ENCODE measurements at regions not wholly inside any gene's neighbourhood (a gene's known extent, or its start where the extent isn't known, plus 50 kb on each side); places are given as distances from the start of the nearest gene placed in this dataset.

DNA sequence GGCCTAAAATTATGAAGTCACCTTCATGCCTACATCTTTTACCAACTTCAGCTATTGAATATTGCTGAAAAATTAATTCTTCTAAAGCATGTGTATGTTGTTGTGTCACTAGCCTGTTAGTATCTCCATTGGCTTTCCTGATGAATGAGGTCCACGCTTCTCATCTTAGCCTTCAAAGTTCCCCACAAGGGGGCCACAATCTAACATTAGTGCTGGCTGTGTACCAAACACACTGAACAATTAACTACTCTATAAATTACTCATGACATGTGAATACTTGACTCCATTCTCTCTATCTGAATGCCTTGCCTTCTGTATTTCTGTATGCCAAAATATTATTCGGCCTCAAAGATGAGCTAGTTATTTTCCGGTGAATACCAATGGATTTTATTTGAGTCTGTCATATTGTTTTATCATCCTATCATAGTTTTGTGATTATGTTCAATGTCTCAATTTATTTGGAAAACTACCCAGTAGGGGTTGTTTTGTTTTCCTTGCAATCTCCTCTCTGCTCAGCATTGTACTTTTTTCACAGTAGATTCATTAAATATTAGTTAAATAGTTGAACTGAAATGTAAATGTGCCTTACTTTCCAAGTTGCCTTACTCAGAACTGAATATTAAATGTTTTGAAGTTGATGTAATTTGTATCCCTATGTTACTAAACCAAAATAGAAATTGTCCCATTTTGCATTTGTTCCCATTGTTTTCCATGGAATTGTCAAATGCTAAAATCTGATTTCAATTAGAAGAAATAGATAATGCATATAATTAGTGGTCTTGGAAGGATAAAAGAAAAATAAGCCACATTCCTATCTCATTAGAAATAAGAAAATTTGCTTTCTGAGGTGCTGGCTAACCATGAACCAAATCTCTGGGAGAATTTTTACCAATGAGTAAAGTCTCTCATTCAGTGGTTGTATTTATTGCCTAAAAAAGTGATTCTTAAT lies 208.4 kb upstream of the COL3A1 start:
- H3K9me3 Mint-ChIP-seq, result no peaks in the 10 kb centered on the region
- TF ChIP-seq CREM (CRISPR knock-in tag; IDR thresholded peaks at IDR 0.05), result no peak
- TF ChIP-seq, protein P1, sequence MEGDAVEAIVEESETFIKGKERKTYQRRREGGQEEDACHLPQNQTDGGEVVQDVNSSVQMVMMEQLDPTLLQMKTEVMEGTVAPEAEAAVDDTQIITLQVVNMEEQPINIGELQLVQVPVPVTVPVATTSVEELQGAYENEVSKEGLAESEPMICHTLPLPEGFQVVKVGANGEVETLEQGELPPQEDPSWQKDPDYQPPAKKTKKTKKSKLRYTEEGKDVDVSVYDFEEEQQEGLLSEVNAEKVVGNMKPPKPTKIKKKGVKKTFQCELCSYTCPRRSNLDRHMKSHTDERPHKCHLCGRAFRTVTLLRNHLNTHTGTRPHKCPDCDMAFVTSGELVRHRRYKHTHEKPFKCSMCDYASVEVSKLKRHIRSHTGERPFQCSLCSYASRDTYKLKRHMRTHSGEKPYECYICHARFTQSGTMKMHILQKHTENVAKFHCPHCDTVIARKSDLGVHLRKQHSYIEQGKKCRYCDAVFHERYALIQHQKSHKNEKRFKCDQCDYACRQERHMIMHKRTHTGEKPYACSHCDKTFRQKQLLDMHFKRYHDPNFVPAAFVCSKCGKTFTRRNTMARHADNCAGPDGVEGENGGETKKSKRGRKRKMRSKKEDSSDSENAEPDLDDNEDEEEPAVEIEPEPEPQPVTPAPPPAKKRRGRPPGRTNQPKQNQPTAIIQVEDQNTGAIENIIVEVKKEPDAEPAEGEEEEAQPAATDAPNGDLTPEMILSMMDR (IDR thresholded peaks at IDR 0.05), result 0 out of 2 replicates have a peak, but pooled peaks have one; percentile 14
- no peak for TF ChIP-seq KAT7 (CRISPR knock-in tag; IDR thresholded peaks at IDR 0.05; ENCODE audit: borderline replicate concordance)
- no peak for TF ChIP-seq NR3C1 (CRISPR knock-in tag; conservative IDR thresholded peaks at IDR 0.05; ENCODE audit: low read depth)
- TF ChIP-seq MXD4 (CRISPR knock-in tag; IDR thresholded peaks at IDR 0.05; ENCODE audit: borderline replicate concordance), result no peak
- TF ChIP-seq SMAD4 (CRISPR knock-in tag; IDR thresholded peaks at IDR 0.05), result no peak
- H3K4me1 Mint-ChIP-seq, result no peaks in the 10 kb centered on the region
- ChIA-PET POLR2A (no interaction called here), CTCF (no interaction called here)
- no peak overlapping the region for H3K27ac Mint-ChIP-seq
- H3K27me3 Mint-ChIP-seq (ENCODE audit: low read depth), result no peaks in the 10 kb centered on the region; the same call in 1 of the 2 replicates
- no peaks in the 10 kb centered on the region for H3K36me3 Mint-ChIP-seq
- H3K4me3 Mint-ChIP-seq, result no peak overlapping the region
- peak; percentile 82 for ATAC-seq
- DNase-seq (ENCODE audit: low spot score), result peak; percentile 13

DNA sequence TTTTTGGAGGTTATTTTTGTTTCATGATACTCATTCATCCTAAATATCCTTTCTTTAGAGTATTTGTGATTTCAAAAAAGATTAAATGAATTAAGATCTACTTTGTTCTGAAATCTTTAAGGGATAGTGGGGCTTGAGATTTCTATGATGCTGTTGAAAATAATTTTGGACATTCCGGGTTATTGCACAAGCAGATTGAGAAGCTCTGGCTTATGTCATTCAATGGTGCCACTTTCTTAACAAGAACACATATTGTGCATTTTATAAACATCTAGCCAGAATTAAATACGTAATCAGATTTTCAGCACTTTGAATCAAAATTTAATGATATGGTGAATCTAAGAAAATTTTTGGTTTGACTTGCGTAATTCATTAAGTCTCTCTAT lies 207.7 kb upstream of the COL3A1 start:
- no peaks in the 10 kb centered on the region for H3K9me3 Mint-ChIP-seq
- H3K27me3 Mint-ChIP-seq (ENCODE audit: low read depth), result no peaks in the 10 kb centered on the region; the same call in 1 of the 2 replicates
- CTCF ChIA-PET, result no interaction called here
- TF ChIP-seq CBFB (CRISPR knock-in tag; IDR thresholded peaks at IDR 0.05; ENCODE audit: low read depth) (no peak), RELA (CRISPR knock-in tag; IDR thresholded peaks at IDR 0.05; ENCODE audit: borderline replicate concordance) (no peak), FOXJ3 (CRISPR knock-in tag; IDR thresholded peaks at IDR 0.05; ENCODE audit: borderline replicate concordance) (no peak), ZNF317 (CRISPR knock-in tag; IDR thresholded peaks at IDR 0.05; ENCODE audit: borderline replicate concordance, low read depth) (no peak), ZNF138 (CRISPR knock-in tag; conservative IDR thresholded peaks at IDR 0.05) (no peak), ZNF121 (CRISPR knock-in tag; IDR thresholded peaks at IDR 0.05) (no peak)
- TF ChIP-seq, protein P2, sequence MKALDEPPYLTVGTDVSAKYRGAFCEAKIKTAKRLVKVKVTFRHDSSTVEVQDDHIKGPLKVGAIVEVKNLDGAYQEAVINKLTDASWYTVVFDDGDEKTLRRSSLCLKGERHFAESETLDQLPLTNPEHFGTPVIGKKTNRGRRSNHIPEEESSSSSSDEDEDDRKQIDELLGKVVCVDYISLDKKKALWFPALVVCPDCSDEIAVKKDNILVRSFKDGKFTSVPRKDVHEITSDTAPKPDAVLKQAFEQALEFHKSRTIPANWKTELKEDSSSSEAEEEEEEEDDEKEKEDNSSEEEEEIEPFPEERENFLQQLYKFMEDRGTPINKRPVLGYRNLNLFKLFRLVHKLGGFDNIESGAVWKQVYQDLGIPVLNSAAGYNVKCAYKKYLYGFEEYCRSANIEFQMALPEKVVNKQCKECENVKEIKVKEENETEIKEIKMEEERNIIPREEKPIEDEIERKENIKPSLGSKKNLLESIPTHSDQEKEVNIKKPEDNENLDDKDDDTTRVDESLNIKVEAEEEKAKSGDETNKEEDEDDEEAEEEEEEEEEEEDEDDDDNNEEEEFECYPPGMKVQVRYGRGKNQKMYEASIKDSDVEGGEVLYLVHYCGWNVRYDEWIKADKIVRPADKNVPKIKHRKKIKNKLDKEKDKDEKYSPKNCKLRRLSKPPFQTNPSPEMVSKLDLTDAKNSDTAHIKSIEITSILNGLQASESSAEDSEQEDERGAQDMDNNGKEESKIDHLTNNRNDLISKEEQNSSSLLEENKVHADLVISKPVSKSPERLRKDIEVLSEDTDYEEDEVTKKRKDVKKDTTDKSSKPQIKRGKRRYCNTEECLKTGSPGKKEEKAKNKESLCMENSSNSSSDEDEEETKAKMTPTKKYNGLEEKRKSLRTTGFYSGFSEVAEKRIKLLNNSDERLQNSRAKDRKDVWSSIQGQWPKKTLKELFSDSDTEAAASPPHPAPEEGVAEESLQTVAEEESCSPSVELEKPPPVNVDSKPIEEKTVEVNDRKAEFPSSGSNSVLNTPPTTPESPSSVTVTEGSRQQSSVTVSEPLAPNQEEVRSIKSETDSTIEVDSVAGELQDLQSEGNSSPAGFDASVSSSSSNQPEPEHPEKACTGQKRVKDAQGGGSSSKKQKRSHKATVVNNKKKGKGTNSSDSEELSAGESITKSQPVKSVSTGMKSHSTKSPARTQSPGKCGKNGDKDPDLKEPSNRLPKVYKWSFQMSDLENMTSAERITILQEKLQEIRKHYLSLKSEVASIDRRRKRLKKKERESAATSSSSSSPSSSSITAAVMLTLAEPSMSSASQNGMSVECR (CRISPR knock-in tag; IDR thresholded peaks at IDR 0.05; ENCODE audit: borderline replicate concordance), result no peak
- TF ChIP-seq, protein P3, sequence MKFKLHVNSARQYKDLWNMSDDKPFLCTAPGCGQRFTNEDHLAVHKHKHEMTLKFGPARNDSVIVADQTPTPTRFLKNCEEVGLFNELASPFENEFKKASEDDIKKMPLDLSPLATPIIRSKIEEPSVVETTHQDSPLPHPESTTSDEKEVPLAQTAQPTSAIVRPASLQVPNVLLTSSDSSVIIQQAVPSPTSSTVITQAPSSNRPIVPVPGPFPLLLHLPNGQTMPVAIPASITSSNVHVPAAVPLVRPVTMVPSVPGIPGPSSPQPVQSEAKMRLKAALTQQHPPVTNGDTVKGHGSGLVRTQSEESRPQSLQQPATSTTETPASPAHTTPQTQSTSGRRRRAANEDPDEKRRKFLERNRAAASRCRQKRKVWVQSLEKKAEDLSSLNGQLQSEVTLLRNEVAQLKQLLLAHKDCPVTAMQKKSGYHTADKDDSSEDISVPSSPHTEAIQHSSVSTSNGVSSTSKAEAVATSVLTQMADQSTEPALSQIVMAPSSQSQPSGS (CRISPR knock-in tag; IDR thresholded peaks at IDR 0.05; ENCODE audit: borderline replicate concordance, low read depth), result no peak
- TF ChIP-seq, protein P4, sequence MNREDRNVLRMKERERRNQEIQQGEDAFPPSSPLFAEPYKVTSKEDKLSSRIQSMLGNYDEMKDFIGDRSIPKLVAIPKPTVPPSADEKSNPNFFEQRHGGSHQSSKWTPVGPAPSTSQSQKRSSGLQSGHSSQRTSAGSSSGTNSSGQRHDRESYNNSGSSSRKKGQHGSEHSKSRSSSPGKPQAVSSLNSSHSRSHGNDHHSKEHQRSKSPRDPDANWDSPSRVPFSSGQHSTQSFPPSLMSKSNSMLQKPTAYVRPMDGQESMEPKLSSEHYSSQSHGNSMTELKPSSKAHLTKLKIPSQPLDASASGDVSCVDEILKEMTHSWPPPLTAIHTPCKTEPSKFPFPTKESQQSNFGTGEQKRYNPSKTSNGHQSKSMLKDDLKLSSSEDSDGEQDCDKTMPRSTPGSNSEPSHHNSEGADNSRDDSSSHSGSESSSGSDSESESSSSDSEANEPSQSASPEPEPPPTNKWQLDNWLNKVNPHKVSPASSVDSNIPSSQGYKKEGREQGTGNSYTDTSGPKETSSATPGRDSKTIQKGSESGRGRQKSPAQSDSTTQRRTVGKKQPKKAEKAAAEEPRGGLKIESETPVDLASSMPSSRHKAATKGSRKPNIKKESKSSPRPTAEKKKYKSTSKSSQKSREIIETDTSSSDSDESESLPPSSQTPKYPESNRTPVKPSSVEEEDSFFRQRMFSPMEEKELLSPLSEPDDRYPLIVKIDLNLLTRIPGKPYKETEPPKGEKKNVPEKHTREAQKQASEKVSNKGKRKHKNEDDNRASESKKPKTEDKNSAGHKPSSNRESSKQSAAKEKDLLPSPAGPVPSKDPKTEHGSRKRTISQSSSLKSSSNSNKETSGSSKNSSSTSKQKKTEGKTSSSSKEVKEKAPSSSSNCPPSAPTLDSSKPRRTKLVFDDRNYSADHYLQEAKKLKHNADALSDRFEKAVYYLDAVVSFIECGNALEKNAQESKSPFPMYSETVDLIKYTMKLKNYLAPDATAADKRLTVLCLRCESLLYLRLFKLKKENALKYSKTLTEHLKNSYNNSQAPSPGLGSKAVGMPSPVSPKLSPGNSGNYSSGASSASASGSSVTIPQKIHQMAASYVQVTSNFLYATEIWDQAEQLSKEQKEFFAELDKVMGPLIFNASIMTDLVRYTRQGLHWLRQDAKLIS (CRISPR knock-in tag; IDR thresholded peaks at IDR 0.05; ENCODE audit: borderline replicate concordance), result no peak
- TF ChIP-seq, protein P5, sequence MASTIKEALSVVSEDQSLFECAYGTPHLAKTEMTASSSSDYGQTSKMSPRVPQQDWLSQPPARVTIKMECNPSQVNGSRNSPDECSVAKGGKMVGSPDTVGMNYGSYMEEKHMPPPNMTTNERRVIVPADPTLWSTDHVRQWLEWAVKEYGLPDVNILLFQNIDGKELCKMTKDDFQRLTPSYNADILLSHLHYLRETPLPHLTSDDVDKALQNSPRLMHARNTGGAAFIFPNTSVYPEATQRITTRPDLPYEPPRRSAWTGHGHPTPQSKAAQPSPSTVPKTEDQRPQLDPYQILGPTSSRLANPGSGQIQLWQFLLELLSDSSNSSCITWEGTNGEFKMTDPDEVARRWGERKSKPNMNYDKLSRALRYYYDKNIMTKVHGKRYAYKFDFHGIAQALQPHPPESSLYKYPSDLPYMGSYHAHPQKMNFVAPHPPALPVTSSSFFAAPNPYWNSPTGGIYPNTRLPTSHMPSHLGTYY (CRISPR knock-in tag; IDR thresholded peaks at IDR 0.05), result no peak
- H3K4me3 Mint-ChIP-seq, result no peak overlapping the region
- no peak for ATAC-seq
- no peaks in the 10 kb centered on the region for H3K4me1 Mint-ChIP-seq
- POLR2A ChIA-PET, result no interaction called here
- DNase-seq (ENCODE audit: low spot score), result no peak
- H3K27ac Mint-ChIP-seq, result no peak overlapping the region
- no peaks in the 10 kb centered on the region for H3K36me3 Mint-ChIP-seq

Measured in WTC11 (cell line).